ENCODE measurements at regions not wholly inside any gene's neighbourhood (a gene's known extent, or its start where the extent isn't known, plus 50 kb on each side); places are given as distances from the start of the nearest gene placed in this dataset.

DNA sequence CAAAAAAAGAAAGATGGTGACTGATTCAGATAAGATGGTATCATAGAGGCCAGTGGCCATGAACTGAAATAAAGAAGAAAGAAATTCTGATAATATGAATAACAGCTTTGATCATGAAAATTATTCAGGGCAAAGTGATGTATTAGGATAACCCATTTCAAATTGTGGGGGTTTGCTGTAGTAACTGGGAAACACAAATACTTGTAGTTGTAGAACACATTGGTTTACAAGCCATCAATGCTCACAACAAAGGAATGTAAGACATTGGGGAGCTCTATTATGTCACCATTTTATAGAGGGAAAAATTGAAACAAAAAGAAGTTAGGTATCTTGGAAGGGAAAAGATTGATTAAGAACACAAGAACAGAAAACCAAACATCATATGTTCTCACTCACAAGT lies 140.4 kb upstream of the FRMD6 start:
- TF ChIP-seq GATA2 (IDR thresholded peaks at IDR 0.05; ENCODE audit: insufficient read depth, insufficient read length, low read depth, low read length) (no peak), EZH2 (IDR thresholded peaks at IDR 0.05; ENCODE audit: borderline replicate concordance, low read depth, low read length, severe bottlenecking) (no peak), POLR2AphosphoS5 (IDR thresholded peaks at IDR 0.05; ENCODE audit: insufficient read depth, low read depth, low read length) (no peak), POLR2A (IDR thresholded peaks at IDR 0.05; ENCODE audit: low read depth, low read length) (no peak), FOS (IDR thresholded peaks at IDR 0.05; ENCODE audit: borderline replicate concordance, insufficient read depth, low read length) (no peak), JUN (IDR thresholded peaks at IDR 0.05; ENCODE audit: borderline replicate concordance, insufficient read depth, insufficient read length, low read depth) (no peak), MYC (IDR thresholded peaks at IDR 0.05; ENCODE audit: low read depth, low read length) (no peak)
- TF ChIP-seq, protein P1, sequence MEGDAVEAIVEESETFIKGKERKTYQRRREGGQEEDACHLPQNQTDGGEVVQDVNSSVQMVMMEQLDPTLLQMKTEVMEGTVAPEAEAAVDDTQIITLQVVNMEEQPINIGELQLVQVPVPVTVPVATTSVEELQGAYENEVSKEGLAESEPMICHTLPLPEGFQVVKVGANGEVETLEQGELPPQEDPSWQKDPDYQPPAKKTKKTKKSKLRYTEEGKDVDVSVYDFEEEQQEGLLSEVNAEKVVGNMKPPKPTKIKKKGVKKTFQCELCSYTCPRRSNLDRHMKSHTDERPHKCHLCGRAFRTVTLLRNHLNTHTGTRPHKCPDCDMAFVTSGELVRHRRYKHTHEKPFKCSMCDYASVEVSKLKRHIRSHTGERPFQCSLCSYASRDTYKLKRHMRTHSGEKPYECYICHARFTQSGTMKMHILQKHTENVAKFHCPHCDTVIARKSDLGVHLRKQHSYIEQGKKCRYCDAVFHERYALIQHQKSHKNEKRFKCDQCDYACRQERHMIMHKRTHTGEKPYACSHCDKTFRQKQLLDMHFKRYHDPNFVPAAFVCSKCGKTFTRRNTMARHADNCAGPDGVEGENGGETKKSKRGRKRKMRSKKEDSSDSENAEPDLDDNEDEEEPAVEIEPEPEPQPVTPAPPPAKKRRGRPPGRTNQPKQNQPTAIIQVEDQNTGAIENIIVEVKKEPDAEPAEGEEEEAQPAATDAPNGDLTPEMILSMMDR (IDR thresholded peaks at IDR 0.05; ENCODE audit: extremely low read depth in 1 of 2, insufficient read depth in 1 of 2, low read depth in 1 of 2, low read length in 2 of 2), result no peak
- TF ChIP-seq, protein P2, sequence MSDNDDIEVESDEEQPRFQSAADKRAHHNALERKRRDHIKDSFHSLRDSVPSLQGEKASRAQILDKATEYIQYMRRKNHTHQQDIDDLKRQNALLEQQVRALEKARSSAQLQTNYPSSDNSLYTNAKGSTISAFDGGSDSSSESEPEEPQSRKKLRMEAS (IDR thresholded peaks at IDR 0.05; ENCODE audit: insufficient read depth, insufficient read length), result no peak
- Histone ChIP-seq H3K9ac (replicated peaks; ENCODE audit: extremely low read depth, insufficient read depth, low read length) (no peak overlapping the region), H3K4me2 (ENCODE audit: insufficient read depth, low read length) (no peak overlapping the region), H3K27me3 (ENCODE audit: control insufficient read depth in 2 of 2, insufficient read depth in 2 of 2, low read length in 2 of 2) (no peaks in the 10 kb centered on the region), H3K4me1 (ENCODE audit: control insufficient read depth, extremely low read depth, insufficient read depth, low read length) (peaks cover 5% of the 10 kb centered on the region), H3K36me3 (ENCODE audit: control insufficient read depth in 2 of 2, extremely low read depth in 1 of 2, insufficient read depth in 2 of 2, low read length in 2 of 2) (no peaks in the 10 kb centered on the region), H3K79me2 (ENCODE audit: control insufficient read depth, insufficient read depth, low read length) (no peaks in the 10 kb centered on the region), H4K20me1 (replicated peaks; ENCODE audit: control insufficient read depth, extremely low read depth, insufficient read depth, low read length) (no peaks in the 10 kb centered on the region), H2AFZ (ENCODE audit: low read depth, low read length) (no peak overlapping the region), H3K27ac (ENCODE audit: insufficient read depth, low read depth, low read length) (no peak overlapping the region), H3K9me3 (replicated peaks; ENCODE audit: control insufficient read depth, insufficient read depth, low read length) (no peaks in the 10 kb centered on the region), H3K9me1 (replicated peaks; ENCODE audit: control insufficient read depth, extremely low read depth, insufficient read depth, low read length) (no peaks in the 10 kb centered on the region), H3K4me3 (replicated peaks in 1 of 3; ENCODE audit: insufficient read depth in 1 of 3, low read depth in 1 of 3, low read length in 3 of 3) (no peak overlapping the region)
- CTCF ChIA-PET, result interaction anchor here (1.1 to 2.4 kb wide), 3 partner anchors 11 to 22 kb away, joined by 3 to 8 read pairs (median 5); no protein-coding TSS in a partner anchor
- BruUV-seq (replicated peaks), result no TSS peak
- FAIRE-seq (no peak), DNase-seq (ENCODE audit: low read depth, low spot score) (no peak)
- intact Hi-C loops (cut with micrococcal nuclease), result no loop called here
- dilution Hi-C loops (cut with MboI; ENCODE audit: extremely low pct_ligation_motif_present, low sequenced_read_pairs), result no loop called here
- POLR2A ChIA-PET, result no interaction called here

All from endothelial cell of umbilical vein (primary cell).